H9 (cell line): ENCODE measurements at regions not wholly inside any gene's neighbourhood (a gene's known extent, or its start where the extent isn't known, plus 50 kb on each side); places are given as distances from the start of the nearest gene placed in this dataset.

Experiments
- DNase-seq: peaks from one replicate; pipeline ENCODE4 v3.0.0-alpha.2; 2017
- H2AFZ ChIP-seq: one replicate; pipeline ENCODE4 v1.6.1; 2013; ENCODE audit warnings: mild to moderate bottlenecking, low read length, control low read depth, moderate library complexity
- H2AK5ac ChIP-seq: 2 replicates; pipeline ENCODE4 v1.6.1; 2013; ENCODE audit warnings: low read length, control low read depth, mixed read lengths; ENCODE audit not compliant: insufficient read length
- H2BK120ac ChIP-seq: one replicate; pipeline ENCODE4 v1.6.1; 2013; ENCODE audit warnings: low read depth, mild to moderate bottlenecking, low read length, control low read depth, inconsistent platforms; ENCODE audit not compliant: poor library complexity, severe bottlenecking
- H2BK12ac ChIP-seq: 2 replicates; pipeline ENCODE4 v1.6.1; 2013; ENCODE audit warnings: low read length, control low read depth, mixed read lengths, low read depth; ENCODE audit not compliant: insufficient read length
- H2BK15ac ChIP-seq: 2 replicates; pipeline ENCODE4 v1.6.1; 2013; ENCODE audit warnings: low read depth, low read length, control low read depth
- H2BK20ac ChIP-seq: one replicate; pipeline ENCODE4 v1.6.1; 2013; ENCODE audit warnings: low read depth, mild to moderate bottlenecking, low read length, control low read depth, inconsistent platforms; ENCODE audit not compliant: poor library complexity, severe bottlenecking
- H2BK5ac ChIP-seq: 2 replicates; pipeline ENCODE4 v1.6.1; 2013; ENCODE audit warnings: low read length, control low read depth, mixed read lengths; ENCODE audit not compliant: insufficient read length
- H3K14ac ChIP-seq: 2 replicates; pipeline ENCODE4 v1.6.1; 2013; ENCODE audit warnings: low read length, control low read depth; ENCODE audit not compliant: insufficient read depth
- H3K18ac ChIP-seq: 2 replicates; pipeline ENCODE4 v1.6.1; 2013; ENCODE audit warnings: low read depth, mild to moderate bottlenecking, mixed read lengths, low read length, control low read depth; ENCODE audit not compliant: insufficient read length
- H3K23ac ChIP-seq: 2 replicates; pipeline ENCODE4 v1.6.1; 2013; ENCODE audit warnings: low read length, control low read depth, mixed read lengths, low read depth; ENCODE audit not compliant: insufficient read length
- H3K23me2 ChIP-seq: 2 replicates; pipeline ENCODE4 v1.6.1; 2013; ENCODE audit warnings: low read depth, mild to moderate bottlenecking, mixed read lengths, low read length, control low read depth; ENCODE audit not compliant: insufficient read length, poor library complexity, severe bottlenecking
- H3K27ac ChIP-seq: 2 replicates; pipeline ENCODE4 v1.5.1; 2013; ENCODE audit warnings: low read length, control low read depth, mixed read lengths, low read depth; ENCODE audit not compliant: insufficient read length
- H3K27me3 ChIP-seq: 2 replicates; pipeline ENCODE4 v1.6.1; 2013; ENCODE audit warnings: low read length, control low read depth, inconsistent platforms; ENCODE audit not compliant: insufficient read depth
- H3K4ac ChIP-seq: 2 replicates; pipeline ENCODE4 v1.6.1; 2013; ENCODE audit warnings: low read depth, mild to moderate bottlenecking, control low read depth, inconsistent platforms, low read length, moderate library complexity
- H3K4me1 ChIP-seq: 2 replicates; pipeline ENCODE4 v1.6.1; 2013; ENCODE audit warnings: low read length, control low read depth, inconsistent platforms; ENCODE audit not compliant: insufficient read depth
- H3K4me2 ChIP-seq: 2 replicates; pipeline ENCODE4 v1.6.1; 2013; ENCODE audit warnings: low read length, control low read depth, mixed read lengths; ENCODE audit not compliant: insufficient read length, insufficient read depth
- H3K56ac ChIP-seq: 2 replicates; pipeline ENCODE4 v1.6.1; 2013; ENCODE audit warnings: low read depth, mild to moderate bottlenecking, mixed read lengths, low read length, control low read depth; ENCODE audit not compliant: insufficient read length
- H3K79me1 ChIP-seq: 2 replicates; pipeline ENCODE4 v1.6.1; 2013; ENCODE audit warnings: low read depth, mild to moderate bottlenecking, moderate library complexity, low read length, control low read depth, inconsistent platforms; ENCODE audit not compliant: insufficient read depth, poor library complexity, severe bottlenecking
- H3K79me2 ChIP-seq: 2 replicates; pipeline ENCODE4 v1.6.1; 2013; ENCODE audit warnings: low read length, control low read depth, inconsistent platforms; ENCODE audit not compliant: insufficient read depth
- H3K9ac ChIP-seq: 2 replicates; pipeline ENCODE4 v1.6.1; 2013; ENCODE audit warnings: low read length, control low read depth, mixed read lengths; ENCODE audit not compliant: insufficient read length; ENCODE audit errors: extremely low read depth
- H3K9me3 ChIP-seq: one replicate; pipeline ENCODE4 v1.6.1; 2013; ENCODE audit warnings: low read depth, low read length, inconsistent platforms; ENCODE audit not compliant: control insufficient read depth
- H3T11ph ChIP-seq: one replicate; pipeline ENCODE4 v1.6.1; 2013; ENCODE audit warnings: mild to moderate bottlenecking, low read length, control low read depth, inconsistent platforms
- H4K20me1 ChIP-seq: one replicate; pipeline ENCODE4 v1.6.1; 2013; ENCODE audit not compliant: control insufficient read depth, insufficient read length, insufficient read depth
- H4K5ac ChIP-seq: 2 replicates; pipeline ENCODE4 v1.6.1; 2013; ENCODE audit warnings: low read depth, mild to moderate bottlenecking, mixed read lengths, low read length, control low read depth; ENCODE audit not compliant: insufficient read length
- H4K8ac ChIP-seq: replicated peaks from 2 replicates; pipeline ENCODE4 v1.6.1; 2013; ENCODE audit warnings: low read length, control low read depth, mixed read lengths, low read depth; ENCODE audit not compliant: insufficient read length
- H4K91ac ChIP-seq: 2 replicates; pipeline ENCODE4 v1.6.1; 2013; ENCODE audit warnings: low read depth, mild to moderate bottlenecking, moderate library complexity, mixed read lengths, low read length, control low read depth; ENCODE audit not compliant: insufficient read length
- H3K27ac Mint-ChIP-seq, 3 experiments: 2 replicates in 2 of 3; 3 replicates in 1 of 3; pipeline ENCODE4 v1.8.0; 2020 to 2021; ENCODE audit warnings: mixed read lengths in 3 of 3, mild to moderate bottlenecking in 1 of 3, moderate library complexity in 1 of 3
- H3K27me3 Mint-ChIP-seq: 2 replicates; pipeline ENCODE4 v1.8.0; 2021; ENCODE audit warnings: low read depth, mild to moderate bottlenecking, moderate library complexity, mixed read lengths
- H3K36me3 Mint-ChIP-seq, 3 experiments: 2 replicates in 2 of 3; 3 replicates in 1 of 3; pipeline ENCODE4 v1.8.0; 2020 to 2021; ENCODE audit warnings: low read depth in 3 of 3, mixed read lengths in 3 of 3; ENCODE audit not compliant: insufficient read depth in 1 of 3
- H3K4me1 Mint-ChIP-seq, 2 experiments: 2 replicates each; pipeline ENCODE4 v1.8.0; 2020; ENCODE audit warnings: mixed read lengths in 2 of 2
- H3K4me3 Mint-ChIP-seq, 2 experiments: 2 replicates in 1 of 2; 3 replicates in 1 of 2; pipeline ENCODE4 v1.8.0; 2020 to 2021; ENCODE audit warnings: mild to moderate bottlenecking in 2 of 2, mixed read lengths in 2 of 2, moderate library complexity in 1 of 2
- H3K9me3 Mint-ChIP-seq, 2 experiments: 2 replicates in 1 of 2; 3 replicates in 1 of 2; pipeline ENCODE4 v1.8.0; 2020; ENCODE audit warnings: mild to moderate bottlenecking in 2 of 2, mixed read lengths in 2 of 2, moderate library complexity in 1 of 2
- CTCF ChIP-seq: fragments of 200-600 bp; sonication (generic); conservative IDR thresholded peaks from 3 replicates; pipeline ENCODE4 v1.8.0; 2021; ENCODE audit warnings: antibody characterized with exemption, mild to moderate bottlenecking
- WGBS: extraction: QIAGEN DNeasy Blood & Tissue Kit; methylation state at CpG from one replicate; pipeline ENCODE4 v1.1.7; 2013; ENCODE audit warnings: missing lambda C conversion rate, low lambda C conversion rate, mixed read lengths; ENCODE audit not compliant: insufficient read length; ENCODE audit errors: extremely low coverage; 5-methylcytosine and 5-hydroxymethylcytosine counted together

- H3K27ac Mint-ChIP-seq: no peak overlapping the region
- Histone ChIP-seq H3K4me1 (no peaks in the 10 kb centered on the region; the same call in 1 of the 2 replicates), H3T11ph (no peak overlapping the region), H3K27me3 (no peaks in the 10 kb centered on the region), H3K18ac (no peak overlapping the region), H2BK15ac (no peak overlapping the region), H2BK5ac (no peak overlapping the region), H4K5ac (no peak overlapping the region), H3K23me2 (no peaks in the 10 kb centered on the region), H2BK12ac (no peak overlapping the region), H2BK20ac (no peak overlapping the region), H3K9me3 (no peaks in the 10 kb centered on the region), H3K14ac (no peak overlapping the region), H2AK5ac (no peak overlapping the region), H3K27ac (no peak overlapping the region), H3K56ac (no peak overlapping the region), H3K79me2 (no peaks in the 10 kb centered on the region), H2BK120ac (no peak overlapping the region), H3K9ac (no peak overlapping the region), H3K4me2 (no peak overlapping the region), H3K79me1 (no peaks in the 10 kb centered on the region), H3K23ac (no peak overlapping the region), H4K20me1 (no peaks in the 10 kb centered on the region), H4K8ac (no peak overlapping the region), H4K91ac (no peak overlapping the region), H3K4ac (no peak overlapping the region), H2AFZ (no peak overlapping the region)
- H3K36me3 Mint-ChIP-seq: no peaks in the 10 kb centered on the region
- no peaks in the 10 kb centered on the region; a peak in 2 of 5 replicates for H3K9me3 Mint-ChIP-seq
- no peak overlapping the region for H3K4me3 Mint-ChIP-seq
- TF ChIP-seq CTCF: no peak
- H3K4me1 Mint-ChIP-seq: peaks cover 14 to 20% of the 10 kb centered on the region in 2 experiments
- DNase-seq: no peak
- WGBS: no CpG with 5 or more reads among the region's 3 CpGs
- H3K27me3 Mint-ChIP-seq: no peaks in the 10 kb centered on the region
Measured at GRCh38 chr5:8848997-8849594, 696.8 kb downstream of the SEMA5A start.
